ENCODE measurements at regions not wholly inside any gene's neighbourhood (a gene's known extent, or its start where the extent isn't known, plus 50 kb on each side); places are given as distances from the start of the nearest gene placed in this dataset.

DNA sequence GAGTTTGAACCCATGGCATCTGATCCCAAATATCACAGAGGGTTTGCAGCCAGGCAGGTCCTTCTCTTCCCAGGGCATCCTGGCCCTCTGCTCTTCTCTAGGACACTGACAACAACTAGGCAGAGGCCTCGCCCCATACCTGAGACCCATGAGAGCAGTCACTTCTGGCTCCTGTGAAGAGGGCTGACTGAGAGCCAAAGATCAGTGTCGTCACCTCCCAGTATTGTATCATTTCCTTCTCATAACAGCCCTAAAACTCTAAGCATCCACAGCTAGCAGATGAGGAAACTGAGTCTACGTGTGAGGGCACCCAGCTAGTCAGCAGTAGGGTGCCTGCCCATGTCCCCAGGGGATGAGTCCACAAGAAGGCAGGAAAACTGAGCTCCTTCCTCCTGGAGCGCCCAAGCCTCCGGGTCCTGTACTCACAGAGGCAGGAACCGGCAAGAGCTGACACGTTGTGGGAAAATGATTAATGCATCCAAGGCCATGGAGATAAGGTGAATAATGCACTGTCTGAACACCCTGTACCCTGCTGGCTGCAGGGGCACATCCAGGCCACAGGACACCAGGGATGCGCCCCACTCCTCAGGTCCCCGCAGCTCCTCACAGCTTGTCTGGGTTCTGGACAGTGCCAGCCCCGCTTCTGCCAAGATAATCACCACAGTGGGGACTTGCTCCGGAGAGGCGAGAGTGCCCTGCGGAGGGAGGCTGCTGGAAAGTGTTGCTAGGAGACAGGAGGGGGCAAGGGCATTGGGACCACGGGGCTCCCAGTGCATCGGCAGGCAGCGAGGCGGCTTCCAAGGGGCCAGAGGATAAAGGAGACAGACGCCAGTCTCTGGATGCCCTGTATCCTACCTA is 340.0 kb downstream of the NPHP4 start:
- no peak for DNase-seq

DNA sequence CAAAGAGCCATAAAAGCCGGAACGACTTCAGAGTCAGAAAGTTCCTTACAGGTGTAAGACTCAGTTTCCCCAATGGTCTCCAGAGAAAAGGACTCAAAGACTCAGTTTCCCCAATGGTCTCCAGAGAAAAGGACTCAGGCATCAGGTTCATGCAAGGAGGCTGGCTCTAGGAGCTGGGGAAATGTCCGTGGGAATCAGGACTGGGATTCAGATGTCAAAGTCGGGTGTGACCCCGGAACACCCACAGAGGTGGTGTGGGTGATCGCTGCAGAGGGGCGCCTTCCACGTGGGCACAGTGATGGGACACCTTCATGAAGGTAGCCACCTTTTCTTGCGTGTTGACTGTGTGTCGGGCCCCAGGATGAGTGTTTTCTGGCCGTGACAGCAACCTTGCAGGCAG is 340.8 kb downstream of the NPHP4 start:
- no peak for DNase-seq

DNA sequence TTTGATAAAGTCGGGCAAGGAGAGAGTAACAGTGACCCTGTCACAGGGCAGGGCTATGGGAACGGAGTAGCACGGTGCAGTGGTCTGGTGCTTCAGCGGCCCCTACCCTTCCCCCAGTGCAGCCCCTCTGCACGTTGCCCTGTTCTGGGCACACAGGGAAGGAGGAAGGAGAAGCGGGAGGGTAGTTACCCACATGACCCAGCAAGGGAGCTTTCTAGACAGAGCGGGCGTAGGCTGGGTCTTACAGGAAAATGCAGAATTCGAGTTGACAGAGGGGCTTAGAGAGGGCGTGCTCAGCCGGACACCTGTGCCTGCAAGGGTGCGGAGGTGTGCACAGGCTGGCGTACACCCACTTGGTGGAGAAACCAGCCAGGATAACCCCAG is 341.2 kb downstream of the NPHP4 start:
- DNase-seq: no peak

GRCh38 chr1:5650283-5651026 is 341.8 kb downstream of the NPHP4 start:
- DNase-seq: no peak

GRCh38 chr1:5649795-5650194 is 342.4 kb downstream of the NPHP4 start:
- no peak for DNase-seq

- DNase-seq: no peak
Measured at GRCh38 chr1:5649166-5649551, 343.1 kb downstream of the NPHP4 start.

- DNase-seq: no peak
Measured at GRCh38 chr1:5648410-5649165, 343.6 kb downstream of the NPHP4 start.

DNA sequence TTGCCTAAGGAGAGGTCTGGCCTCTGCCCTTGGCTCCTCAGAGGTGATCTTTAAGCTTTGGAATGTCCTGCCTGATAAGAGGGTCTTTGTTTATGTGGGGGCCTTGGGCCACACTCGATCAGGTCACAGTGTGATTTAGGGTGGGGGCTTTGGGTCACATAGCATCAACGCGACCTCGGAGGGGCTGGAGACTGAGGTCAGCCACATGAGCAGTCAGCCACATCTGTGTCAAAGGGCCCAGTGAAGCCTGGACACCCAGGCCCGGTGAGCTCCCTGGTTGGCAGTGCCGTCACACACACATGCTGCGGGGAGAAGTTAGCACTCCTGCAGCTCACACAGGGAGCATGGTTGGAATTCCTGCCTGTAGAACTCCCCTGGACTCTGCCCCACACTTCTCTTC is 345.0 kb downstream of the NPHP4 start:
- DNase-seq: no peak

DNA sequence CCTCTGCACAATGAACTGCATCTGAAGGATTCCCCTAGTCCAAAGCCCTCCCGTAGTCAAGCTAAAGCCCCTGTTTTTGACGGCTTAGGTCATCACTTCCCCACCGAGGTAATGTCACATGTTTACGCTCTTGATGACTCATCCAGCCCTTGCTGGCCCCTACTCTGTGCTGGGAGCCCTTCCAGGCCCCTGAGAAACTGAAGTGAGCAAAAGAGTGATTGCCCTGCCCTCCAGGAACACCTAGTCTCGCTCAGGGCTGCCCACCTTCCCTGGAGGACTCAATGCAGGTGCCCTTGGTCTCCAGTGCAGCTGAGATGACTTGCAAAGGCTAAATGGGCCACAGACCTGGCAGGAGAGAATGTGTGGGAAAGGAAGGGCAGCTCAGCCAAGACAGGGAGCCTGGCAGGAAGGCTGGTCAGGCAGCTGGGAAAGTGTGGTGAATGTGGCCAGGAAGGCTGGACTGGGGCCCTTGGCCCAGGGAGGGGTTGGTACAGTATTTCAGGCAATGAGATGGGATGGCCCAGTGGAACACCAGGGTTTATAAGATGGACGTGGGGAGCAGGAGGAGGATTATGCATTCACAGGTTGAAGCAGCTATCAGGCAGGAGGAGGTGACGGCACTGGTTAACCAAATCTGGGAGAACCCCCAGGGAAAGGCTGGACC is 345.6 kb downstream of the NPHP4 start:
- DNase-seq: no peak

- DNase-seq: no peak
Measured at GRCh38 chr1:5645929-5646328, 346.3 kb downstream of the NPHP4 start.

DNA sequence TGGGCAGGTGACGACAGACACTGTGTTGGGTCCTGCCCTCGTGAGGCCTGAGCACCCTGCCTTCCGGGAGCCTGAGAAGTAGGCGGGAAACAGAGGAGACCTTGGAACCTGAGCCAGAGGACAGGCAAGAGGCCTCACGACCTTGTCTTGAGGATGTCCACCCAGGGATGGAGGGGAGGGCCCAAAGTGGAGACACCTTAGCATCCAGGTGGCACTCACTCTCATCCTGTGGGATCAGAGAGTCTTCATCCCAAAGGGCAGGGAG is 347.2 kb downstream of the NPHP4 start:
- no peak for DNase-seq

DNA sequence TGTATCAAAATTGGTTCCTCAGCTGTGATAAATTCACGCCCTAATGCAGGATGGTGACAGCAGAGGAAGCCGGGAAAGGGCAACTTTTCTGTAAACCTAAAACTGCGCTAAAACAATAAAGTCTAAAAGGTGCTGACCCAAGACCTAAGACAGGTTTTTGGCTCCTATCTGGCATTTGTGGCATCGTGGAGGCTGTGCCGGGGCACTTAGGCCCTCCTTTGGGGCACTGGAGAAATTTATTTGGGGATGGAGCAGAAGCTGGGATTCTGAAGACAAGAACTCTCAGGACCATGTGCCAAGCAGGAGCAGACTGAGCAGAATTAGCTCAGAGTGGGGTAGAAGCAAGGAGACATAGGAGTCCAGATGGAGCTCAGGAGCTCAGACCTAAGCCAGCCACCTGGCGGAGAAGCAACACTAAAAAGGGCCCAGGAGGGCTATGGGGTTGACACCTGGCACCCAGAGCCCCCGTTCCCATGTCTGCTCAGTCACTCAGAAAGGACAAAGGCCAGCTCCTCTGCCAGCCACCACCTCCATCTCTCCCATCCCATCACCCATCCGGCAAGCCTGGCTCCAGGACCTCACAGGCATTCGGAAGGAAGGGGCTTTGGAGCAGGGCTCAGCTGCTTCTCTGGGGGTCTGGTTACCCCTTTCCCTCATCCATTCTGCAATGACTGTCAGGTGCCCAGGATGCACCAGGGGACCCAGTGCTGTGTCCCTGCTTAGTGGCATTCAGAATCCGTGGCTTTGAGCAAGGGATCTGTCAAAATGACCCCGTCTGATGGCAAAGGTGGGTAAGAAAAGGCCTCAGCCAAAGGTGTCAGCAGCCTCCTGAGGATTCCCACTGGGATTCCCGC is 347.7 kb downstream of the NPHP4 start:
- DNase-seq: no peak

DNA sequence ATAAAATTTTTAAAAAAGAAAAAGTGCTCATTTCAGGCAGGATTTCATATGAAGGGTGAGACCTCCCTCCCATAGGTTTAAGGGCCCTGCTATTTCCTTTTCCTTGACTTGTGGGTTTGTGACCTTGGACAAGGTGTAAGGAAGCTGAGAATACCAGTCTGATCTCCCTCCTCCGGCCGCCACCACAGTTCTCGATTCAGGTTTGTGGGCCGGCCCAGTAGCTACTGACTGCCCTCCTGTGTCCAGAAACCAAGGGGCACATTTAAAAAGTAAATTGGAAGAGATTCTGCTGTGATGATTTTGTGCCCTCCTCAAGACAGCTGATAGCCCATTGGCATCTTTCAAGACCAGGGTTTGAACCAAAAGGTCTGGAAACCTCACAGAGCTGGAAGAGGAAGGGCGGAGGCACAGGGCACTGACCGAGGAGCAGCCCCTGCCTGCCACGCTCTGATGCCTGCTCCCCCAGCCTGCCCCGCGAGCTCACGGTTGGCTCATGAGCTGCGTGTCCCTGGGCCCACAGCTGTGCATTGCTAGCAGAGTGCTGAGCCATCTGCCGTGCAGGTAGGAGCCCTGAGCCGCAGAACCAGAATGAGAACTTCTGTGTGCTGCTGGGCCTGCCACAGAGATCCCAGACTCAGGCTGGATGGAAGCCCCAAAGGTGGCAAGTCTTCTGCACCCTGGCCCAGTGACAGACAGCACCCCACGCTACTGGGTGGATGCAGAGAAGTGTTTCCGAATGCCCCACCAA is 348.7 kb downstream of the NPHP4 start:
- no peak for DNase-seq

DNA sequence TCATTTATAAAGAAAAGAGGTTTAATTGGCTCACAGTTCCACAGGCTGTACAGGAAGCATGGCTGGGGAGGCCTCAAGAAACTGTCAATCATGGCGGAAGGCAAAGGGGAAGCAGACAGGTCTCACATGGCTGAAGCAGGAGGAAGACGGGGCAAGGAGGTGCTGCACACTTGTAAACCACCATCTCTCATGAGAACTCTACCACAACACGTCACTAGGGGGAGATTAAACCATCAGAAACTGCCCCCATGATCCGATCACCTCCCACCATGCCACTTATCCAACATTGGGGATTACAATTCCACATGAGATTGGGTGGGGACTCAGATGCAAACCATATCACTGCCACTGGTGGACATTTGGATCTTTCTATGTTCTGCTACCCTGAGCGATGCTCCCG is 351.4 kb downstream of the NPHP4 start:
- no peak for DNase-seq

GRCh38 chr1:5639106-5639722 is 353.0 kb downstream of the NPHP4 start:
- no peak for DNase-seq

DNA sequence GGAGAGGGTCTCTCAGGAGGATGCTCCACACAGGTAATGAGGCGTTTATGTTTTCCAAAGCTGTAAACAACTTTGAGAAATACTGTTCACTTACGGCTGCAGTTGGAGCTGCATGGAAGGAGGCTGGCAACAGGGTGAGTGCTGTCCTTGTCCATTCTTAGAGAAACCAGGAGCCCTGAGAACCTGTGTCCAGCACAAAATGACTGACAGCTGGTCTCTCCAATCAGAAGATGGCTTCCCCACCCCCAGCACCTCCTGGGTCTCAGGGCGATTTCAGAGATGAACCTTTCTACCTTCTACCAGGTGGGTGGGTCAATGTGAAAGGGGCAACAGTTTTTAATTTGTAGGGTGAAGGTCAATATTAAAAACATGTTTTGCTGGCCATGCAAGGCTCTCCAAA is 353.6 kb downstream of the NPHP4 start:
- no peak for DNase-seq

DNA sequence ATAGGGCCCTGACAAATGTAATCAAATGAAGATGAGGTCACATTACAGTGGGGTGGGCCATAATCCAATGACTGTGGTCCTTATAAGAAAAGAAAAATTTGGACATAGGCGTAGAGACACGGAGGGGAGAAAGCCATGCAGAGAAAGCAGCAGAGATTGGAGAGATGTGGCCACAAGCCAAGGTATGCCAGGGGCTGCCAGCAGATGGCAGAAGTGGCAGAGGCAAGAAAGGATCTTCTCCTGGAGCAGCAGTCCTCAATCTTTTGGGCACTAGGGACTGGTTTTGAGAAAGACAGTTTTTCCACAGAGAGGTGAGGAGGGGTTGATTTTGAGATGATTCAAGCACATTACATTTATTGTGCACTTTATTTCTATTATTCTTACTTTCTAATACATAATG is 355.1 kb downstream of the NPHP4 start:
- peak in 1 of 5 donors; percentile 5 for DNase-seq

GRCh38 chr1:5634893-5635292 is 357.3 kb downstream of the NPHP4 start:
- DNase-seq: no peak

DNA sequence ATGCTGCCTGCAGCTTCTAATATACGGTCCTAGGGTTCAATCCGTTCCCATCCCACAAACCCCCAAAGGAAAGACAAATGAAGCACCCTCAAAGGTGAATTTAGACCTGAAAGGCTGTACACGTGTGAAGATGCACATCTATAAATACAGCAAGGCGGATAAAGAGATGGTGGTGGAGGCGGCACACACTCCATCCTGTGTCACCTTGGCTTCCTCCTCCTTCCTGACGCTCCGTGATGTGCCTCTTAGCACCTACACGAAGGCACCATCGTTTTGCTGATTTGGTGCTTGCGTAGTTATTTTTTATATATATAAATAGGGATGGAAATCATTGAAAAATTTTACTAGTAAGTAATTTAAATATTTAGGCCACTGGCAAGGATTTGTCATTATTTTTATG is 359.4 kb downstream of the NPHP4 start:
- no peak for DNase-seq

GRCh38 chr1:5632224-5632623 is 360.0 kb downstream of the NPHP4 start:
- no peak for DNase-seq

GRCh38 chr1:5628416-5628815 is 363.8 kb downstream of the NPHP4 start:
- no peak for DNase-seq

Data from T-helper 1 cell (primary cell).